ENCODE measurements at regions not wholly inside any gene's neighbourhood (a gene's known extent, or its start where the extent isn't known, plus 50 kb on each side); places are given as distances from the start of the nearest gene placed in this dataset.
A peak's percentile ranks its signal among the peaks of the same experiment; 100 is the strongest.

- Histone ChIP-seq H3K4me1 (peaks cover 5% of the 10 kb centered on the region), H4K20me1 (ENCODE audit: low read depth) (no peaks in the 10 kb centered on the region), H3K9me3 (ENCODE audit: low read depth) (no peaks in the 10 kb centered on the region), H3K27ac (no peak overlapping the region), H3K4me3 (no peak overlapping the region), H3K27me3 (no peaks in the 10 kb centered on the region), H3F3A (ENCODE audit: low read depth) (no peaks in the 10 kb centered on the region), H2AFZ (replicated peaks) (no peak overlapping the region), H3K79me2 (ENCODE audit: low read depth) (no peaks in the 10 kb centered on the region), H3K4me2 (no peak overlapping the region), H3K9ac (no peak overlapping the region), H3K36me3 (no peaks in the 10 kb centered on the region)
- peaks cover 20% of the 10 kb centered on the region for H3K4me1 Mint-ChIP-seq
- H3K36me3 Mint-ChIP-seq, result no peaks in the 10 kb centered on the region
- H3K27me3 Mint-ChIP-seq (ENCODE audit: insufficient read depth, low read depth), result peaks cover 2% of the 10 kb centered on the region
- TF ChIP-seq CTCF (IDR thresholded peaks at IDR 0.05), result no peak
- no peak for TF ChIP-seq EZH2phosphoT487 (IDR thresholded peaks at IDR 0.05)
- TF ChIP-seq EZH2 (IDR thresholded peaks at IDR 0.05), result no peak
- peaks cover 4% of the 10 kb centered on the region for H3K9me3 Mint-ChIP-seq
- no peak overlapping the region for H3K27ac Mint-ChIP-seq
- DNase-seq (ENCODE audit: low spot score), result no peak
- H3K4me3 Mint-ChIP-seq, result no peak overlapping the region
Observed at GRCh38 chr18:22021701-22022100, 147.7 kb upstream of the GATA6 start.

- no peaks in the 10 kb centered on the region for H4K20me1 ChIP-seq (ENCODE audit: low read depth)
- no peak overlapping the region for H2AFZ ChIP-seq (replicated peaks)
- Mint-ChIP-seq H3K27ac (no peak overlapping the region), H3K9me3 (peaks cover 5% of the 10 kb centered on the region), H3K4me1 (peaks cover 24% of the 10 kb centered on the region), H3K4me3 (no peak overlapping the region), H3K36me3 (no peaks in the 10 kb centered on the region), H3K27me3 (ENCODE audit: insufficient read depth, low read depth) (peaks cover 7% of the 10 kb centered on the region)
- no peak for DNase-seq (ENCODE audit: low spot score)
- TF ChIP-seq EZH2 (IDR thresholded peaks at IDR 0.05) (no peak), EZH2phosphoT487 (IDR thresholded peaks at IDR 0.05) (no peak), CTCF (IDR thresholded peaks at IDR 0.05) (no peak)
- H3K9me3 ChIP-seq (ENCODE audit: low read depth), result no peaks in the 10 kb centered on the region
- H3K4me2 ChIP-seq, result no peak overlapping the region
- no peak overlapping the region for H3K9ac ChIP-seq
- no peak overlapping the region for H3K27ac ChIP-seq
- H3K36me3 ChIP-seq, result no peaks in the 10 kb centered on the region
- H3F3A ChIP-seq (ENCODE audit: low read depth), result no peaks in the 10 kb centered on the region
- H3K4me3 ChIP-seq, result no peak overlapping the region
- H3K4me1 ChIP-seq, result peaks cover 5% of the 10 kb centered on the region
- no peaks in the 10 kb centered on the region for H3K27me3 ChIP-seq
- no peaks in the 10 kb centered on the region for H3K79me2 ChIP-seq (ENCODE audit: low read depth)
Observed at GRCh38 chr18:22024924-22025323, 144.5 kb upstream of the GATA6 start.

- H3K27me3 Mint-ChIP-seq (ENCODE audit: insufficient read depth, low read depth), result peaks cover 10% of the 10 kb centered on the region
- TF ChIP-seq EZH2phosphoT487 (IDR thresholded peaks at IDR 0.05) (no peak), EZH2 (IDR thresholded peaks at IDR 0.05) (no peak), CTCF (IDR thresholded peaks at IDR 0.05) (no peak)
- no peak overlapping the region for H3K4me2 ChIP-seq
- no peak overlapping the region for H3K27ac ChIP-seq
- H3K9me3 ChIP-seq (ENCODE audit: low read depth), result no peaks in the 10 kb centered on the region
- H3K9ac ChIP-seq, result no peak overlapping the region
- DNase-seq (ENCODE audit: low spot score), result no peak
- H4K20me1 ChIP-seq (ENCODE audit: low read depth), result no peaks in the 10 kb centered on the region
- H3K9me3 Mint-ChIP-seq, result peaks cover 7% of the 10 kb centered on the region
- H3K4me1 Mint-ChIP-seq, result peaks cover 19% of the 10 kb centered on the region
- H3K36me3 ChIP-seq, result no peaks in the 10 kb centered on the region
- no peaks in the 10 kb centered on the region for H3F3A ChIP-seq (ENCODE audit: low read depth)
- no peaks in the 10 kb centered on the region for H3K27me3 ChIP-seq
- no peak overlapping the region for H3K4me3 ChIP-seq
- no peaks in the 10 kb centered on the region for H3K36me3 Mint-ChIP-seq
- no peaks in the 10 kb centered on the region for H3K79me2 ChIP-seq (ENCODE audit: low read depth)
- no peak overlapping the region for H3K4me3 Mint-ChIP-seq
- no peak overlapping the region for H2AFZ ChIP-seq (replicated peaks)
- no peaks in the 10 kb centered on the region for H3K4me1 ChIP-seq
- H3K27ac Mint-ChIP-seq, result peak overlapping the region; percentile 69
Observed at GRCh38 chr18:22026362-22026761, 143.0 kb upstream of the GATA6 start.

Data from neural progenitor cell (in vitro differentiated cells).